Endothelial cell of umbilical vein (primary cell): ENCODE measurements at regions not wholly inside any gene's neighbourhood (a gene's known extent, or its start where the extent isn't known, plus 50 kb on each side); places are given as distances from the start of the nearest gene placed in this dataset.

ENCODE experiments used
- BruUV-seq: library from RNA; stranded (reverse); fragments of 400-500 nt; replicated peaks from 2 replicates; lab custom pipeline; 2021; lab: Mats Ljungman, UMichigan
- CTCF ChIA-PET: fragments of 300-600, 350-600 bp; sonication (Branson Sonifier 250); formaldehyde crosslinking; loops from one replicate; lab custom pipeline; 2021; ENCODE audit warnings: antibody characterized with exemption, inconsistent platforms; lab: Charles Lee
- POLR2A ChIA-PET: fragments of 300-600, 350-600 bp; sonication (Branson Sonifier 250); formaldehyde crosslinking; loops from one replicate; lab custom pipeline; 2021; ENCODE audit warnings: antibody characterized with exemption, inconsistent platforms; lab: Charles Lee
- DNase-seq: peaks from one replicate; pipeline ENCODE4 v3.0.0-alpha.2; 2011; ENCODE audit warnings: low read depth, low spot score
- FAIRE-seq: peaks from 2 replicates; lab custom pipeline; 2011; peaks lifted over from hg19 to GRCh38; lab: Jason Lieb, UNC
- H2AFZ ChIP-seq: 2 replicates; pipeline ENCODE4 v1.6.0; 2012; ENCODE audit warnings: low read depth, low read length, control low read depth, inconsistent platforms
- H3K27ac ChIP-seq: 2 replicates; pipeline ENCODE4 v1.5.1; 2011; ENCODE audit warnings: low read depth, mild to moderate bottlenecking, control low read depth, low read length, moderate library complexity; ENCODE audit not compliant: insufficient read depth
- H3K27me3 ChIP-seq, 2 experiments: 2 replicates each; pipeline versions ENCODE4 v1.6.0 to v1.6.1; 2011; ENCODE audit warnings: low read length in 2 of 2, mixed read lengths in 1 of 2; ENCODE audit not compliant: control insufficient read depth in 2 of 2, insufficient read depth in 2 of 2
- H3K36me3 ChIP-seq, 2 experiments: 2 replicates in 1 of 2; 3 replicates in 1 of 2; pipeline ENCODE4 v1.5.1; 2011; ENCODE audit warnings: low read length in 2 of 2, mild to moderate bottlenecking in 1 of 2, moderate library complexity in 1 of 2; ENCODE audit not compliant: control insufficient read depth in 2 of 2, insufficient read depth in 2 of 2; ENCODE audit errors: extremely low read depth in 1 of 2
- H3K4me1 ChIP-seq: 3 replicates; pipeline ENCODE4 v1.5.1; 2011; ENCODE audit warnings: mild to moderate bottlenecking, low read length; ENCODE audit not compliant: control insufficient read depth, insufficient read depth; ENCODE audit errors: extremely low read depth
- H3K4me2 ChIP-seq: 2 replicates; pipeline ENCODE4 v1.6.1; 2011; ENCODE audit warnings: low read length, control low read depth, mixed read lengths; ENCODE audit not compliant: insufficient read depth
- H3K4me3 ChIP-seq, 3 experiments: fragments of 200-600 bp in 1 of 3; sonication (generic), shearing (Covaris generic) in 1 of 3; replicated peaks in 1 of 3; 2 replicates each; pipeline ENCODE4 v1.5.1; 2011 to 2016; ENCODE audit warnings: control low read depth in 3 of 3, low read length in 3 of 3, mild to moderate bottlenecking in 2 of 3, inconsistent platforms in 1 of 3, low read depth in 1 of 3, moderate library complexity in 1 of 3; ENCODE audit not compliant: insufficient read depth in 1 of 3
- H3K79me2 ChIP-seq: 2 replicates; pipeline ENCODE4 v1.6.0; 2012; ENCODE audit warnings: low read length, inconsistent platforms; ENCODE audit not compliant: control insufficient read depth, insufficient read depth
- H3K9ac ChIP-seq: replicated peaks from 2 replicates; pipeline ENCODE3; 2011; ENCODE audit warnings: low read length, control low read depth; ENCODE audit not compliant: insufficient read depth; ENCODE audit errors: extremely low read depth
- H3K9me1 ChIP-seq: replicated peaks from 3 replicates; pipeline ENCODE4 v1.6.0; 2011; ENCODE audit warnings: mild to moderate bottlenecking, low read length; ENCODE audit not compliant: control insufficient read depth, insufficient read depth; ENCODE audit errors: extremely low read depth
- H3K9me3 ChIP-seq: replicated peaks from 2 replicates; pipeline ENCODE4 v1.5.1; 2012; ENCODE audit warnings: low read length, inconsistent platforms; ENCODE audit not compliant: control insufficient read depth, insufficient read depth
- H4K20me1 ChIP-seq: replicated peaks from 2 replicates; pipeline ENCODE3; 2011; ENCODE audit warnings: mild to moderate bottlenecking, low read length; ENCODE audit not compliant: control insufficient read depth, insufficient read depth; ENCODE audit errors: extremely low read depth
- EZH2 ChIP-seq: IDR thresholded peaks from 2 replicates; pipeline ENCODE4 v1.6.1; 2012; ENCODE audit warnings: borderline replicate concordance, low read depth, mild to moderate bottlenecking, moderate library complexity, low read length, inconsistent platforms; ENCODE audit not compliant: severe bottlenecking
- FOS ChIP-seq: IDR thresholded peaks from 2 replicates; pipeline ENCODE4 v1.6.1; 2011; ENCODE audit warnings: mild to moderate bottlenecking, low read length, moderate library complexity, borderline replicate concordance; ENCODE audit not compliant: insufficient read depth
- GATA2 ChIP-seq: IDR thresholded peaks from 2 replicates; pipeline ENCODE4 v1.7.0; 2011; ENCODE audit warnings: low read depth, mild to moderate bottlenecking, moderate library complexity, mixed read lengths, low read length; ENCODE audit not compliant: insufficient read length, insufficient read depth
- JUN ChIP-seq: IDR thresholded peaks from 2 replicates; pipeline ENCODE4 v1.6.1; 2011; ENCODE audit warnings: borderline replicate concordance, low read depth; ENCODE audit not compliant: insufficient read length, insufficient read depth
- MYC ChIP-seq: IDR thresholded peaks from one replicate; pipeline ENCODE4 v1.6.1; 2011; ENCODE audit warnings: mild to moderate bottlenecking, low read depth, low read length
- POLR2A ChIP-seq: IDR thresholded peaks from 2 replicates; pipeline ENCODE4 v1.6.1; 2012; ENCODE audit warnings: low read depth, mild to moderate bottlenecking, control low read depth, low read length
- POLR2AphosphoS5 ChIP-seq: IDR thresholded peaks from 2 replicates; pipeline ENCODE4 v1.6.1; 2012; ENCODE audit warnings: low read depth, mild to moderate bottlenecking, control low read depth, low read length, moderate library complexity; ENCODE audit not compliant: insufficient read depth
- dilution Hi-C: fragments of 300-500 bp; cut with MboI; formaldehyde crosslinking; loops from one replicate; pipeline ENCODE4 v1.15.0; 2019; ENCODE audit warnings: low sequenced_read_pairs; ENCODE audit not compliant: extremely low pct_ligation_motif_present
- intact Hi-C: fragments of 100-400 bp; cut with micrococcal nuclease; formaldehyde crosslinking; loops from one replicate; pipeline ENCODE4 v1.10.0; 2022
- TF ChIP-seq, protein P1 (sequence below): IDR thresholded peaks from 2 replicates; pipeline ENCODE4 v1.6.1; 2011; ENCODE audit not compliant: insufficient read depth, insufficient read length
- TF ChIP-seq, protein P2 (sequence below), 2 donors: IDR thresholded peaks; 1 replicate in 1 of 2; 2 replicates in 1 of 2; pipeline ENCODE4 v1.5.1; 2011; ENCODE audit warnings: low read length in 2 of 2, mild to moderate bottlenecking in 2 of 2, moderate library complexity in 2 of 2, control low read depth in 1 of 2, inconsistent platforms in 1 of 2, low read depth in 1 of 2; ENCODE audit not compliant: insufficient read depth in 1 of 2; ENCODE audit errors: extremely low read depth in 1 of 2

DNA sequence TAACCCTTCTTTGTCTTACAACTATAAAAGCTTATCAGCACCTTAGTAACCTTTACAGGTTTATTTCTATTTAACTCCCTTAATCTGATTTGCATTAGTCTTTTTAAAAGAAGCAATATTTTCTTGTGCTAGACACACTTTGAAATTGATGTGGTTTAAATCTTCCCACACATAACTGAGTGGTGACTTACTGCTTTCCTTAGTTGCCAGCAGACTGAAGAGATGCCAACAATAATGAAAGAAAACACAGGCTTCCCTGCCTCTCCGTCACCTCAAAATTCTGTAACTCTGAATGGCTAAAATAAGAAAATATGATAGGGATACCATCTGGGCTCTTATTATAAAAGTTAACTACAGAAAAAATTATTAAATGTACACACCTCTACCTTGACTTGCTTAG lies 196.8 kb downstream of the PTBP2 start:
- ChIA-PET CTCF (no interaction called here), POLR2A (no interaction called here)
- Histone ChIP-seq H3K9ac (no peak overlapping the region), H3K27ac (no peak overlapping the region), H3K4me1 (no peaks in the 10 kb centered on the region), H3K36me3 (no peaks in the 10 kb centered on the region), H3K9me1 (no peaks in the 10 kb centered on the region), H4K20me1 (no peaks in the 10 kb centered on the region), H3K4me3 (no peak overlapping the region), H3K9me3 (no peaks in the 10 kb centered on the region), H3K79me2 (no peaks in the 10 kb centered on the region), H2AFZ (no peak overlapping the region), H3K4me2 (no peak overlapping the region), H3K27me3 (peaks cover 0 to 6% of the 10 kb centered on the region in 2 experiments)
- no peak for FAIRE-seq
- BruUV-seq = no TSS peak
- dilution Hi-C loops = no loop called here
- no peak for DNase-seq
- intact Hi-C loops = no loop called here
- TF ChIP-seq FOS (no peak), GATA2 (no peak), JUN (no peak), POLR2AphosphoS5 (no peak), POLR2A (no peak), MYC (no peak), EZH2 (no peak)
- TF ChIP-seq, protein P1, sequence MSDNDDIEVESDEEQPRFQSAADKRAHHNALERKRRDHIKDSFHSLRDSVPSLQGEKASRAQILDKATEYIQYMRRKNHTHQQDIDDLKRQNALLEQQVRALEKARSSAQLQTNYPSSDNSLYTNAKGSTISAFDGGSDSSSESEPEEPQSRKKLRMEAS = no peak
- TF ChIP-seq, protein P2, sequence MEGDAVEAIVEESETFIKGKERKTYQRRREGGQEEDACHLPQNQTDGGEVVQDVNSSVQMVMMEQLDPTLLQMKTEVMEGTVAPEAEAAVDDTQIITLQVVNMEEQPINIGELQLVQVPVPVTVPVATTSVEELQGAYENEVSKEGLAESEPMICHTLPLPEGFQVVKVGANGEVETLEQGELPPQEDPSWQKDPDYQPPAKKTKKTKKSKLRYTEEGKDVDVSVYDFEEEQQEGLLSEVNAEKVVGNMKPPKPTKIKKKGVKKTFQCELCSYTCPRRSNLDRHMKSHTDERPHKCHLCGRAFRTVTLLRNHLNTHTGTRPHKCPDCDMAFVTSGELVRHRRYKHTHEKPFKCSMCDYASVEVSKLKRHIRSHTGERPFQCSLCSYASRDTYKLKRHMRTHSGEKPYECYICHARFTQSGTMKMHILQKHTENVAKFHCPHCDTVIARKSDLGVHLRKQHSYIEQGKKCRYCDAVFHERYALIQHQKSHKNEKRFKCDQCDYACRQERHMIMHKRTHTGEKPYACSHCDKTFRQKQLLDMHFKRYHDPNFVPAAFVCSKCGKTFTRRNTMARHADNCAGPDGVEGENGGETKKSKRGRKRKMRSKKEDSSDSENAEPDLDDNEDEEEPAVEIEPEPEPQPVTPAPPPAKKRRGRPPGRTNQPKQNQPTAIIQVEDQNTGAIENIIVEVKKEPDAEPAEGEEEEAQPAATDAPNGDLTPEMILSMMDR (IDR thresholded peaks at IDR 0.05; ENCODE audit: extremely low read depth in 1 of 2, insufficient read depth in 1 of 2, low read depth in 1 of 2, low read length in 2 of 2) = no peak
